ENCODE measurements at regions not wholly inside any gene's neighbourhood (a gene's known extent, or its start where the extent isn't known, plus 50 kb on each side); places are given as distances from the start of the nearest gene placed in this dataset.
A peak's percentile ranks its signal among the peaks of the same experiment; 100 is the strongest.

DNA sequence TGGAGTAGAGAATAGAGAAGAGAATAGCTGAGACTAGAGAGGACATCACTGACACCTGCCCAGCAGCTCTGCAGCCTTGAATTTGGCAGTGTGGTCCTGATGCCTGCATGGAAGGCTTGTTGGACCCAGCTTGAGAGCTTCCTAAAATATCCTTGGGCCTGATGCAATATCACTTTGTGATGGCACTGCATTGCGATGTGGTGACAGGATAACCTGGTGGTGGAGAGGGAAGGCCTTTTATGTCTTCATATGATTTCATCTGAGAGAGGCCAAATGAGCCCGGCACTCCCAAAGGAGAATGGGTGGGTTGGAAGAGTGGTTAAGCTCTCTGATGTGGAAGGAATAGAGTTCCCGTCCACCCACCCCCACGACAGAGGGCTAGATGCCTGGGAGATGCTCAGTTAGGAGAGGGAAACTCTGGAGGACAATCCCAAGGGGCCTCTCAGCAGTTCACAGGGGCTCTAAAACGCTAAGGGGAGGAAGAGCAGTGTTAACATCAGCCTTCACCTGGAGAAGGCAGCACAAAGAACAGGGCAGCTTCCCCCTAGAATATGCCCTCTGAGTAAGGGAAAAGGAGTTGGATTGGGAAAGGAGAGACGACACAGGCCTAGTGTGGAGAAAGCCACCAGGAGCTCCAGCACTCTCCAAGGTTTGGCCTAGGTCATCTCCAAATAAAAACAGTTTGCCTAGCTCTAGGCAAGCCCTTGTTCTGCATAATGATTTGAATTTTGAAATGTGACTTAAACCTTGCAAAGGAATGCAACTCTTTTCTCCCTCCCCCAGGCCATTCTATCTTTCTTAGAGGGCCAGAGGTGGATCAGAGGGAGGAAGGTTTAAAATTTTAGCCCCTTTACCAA is 99.8 kb upstream of the SSBP2 start:
- H3K4me2 ChIP-seq (replicated peaks; ENCODE audit: low read depth, low read length, poor library complexity, severe bottlenecking), result peak overlapping the region; percentile 87
- CTCF ChIA-PET, result interaction anchor here (1.0 to 5.3 kb wide), 6 partner anchors 11 to 375 kb away, joined by 3 to 52 read pairs (median 5); partner anchors contain the start of gene SSBP2
- no peaks in the 10 kb centered on the region for H3K79me2 ChIP-seq (ENCODE audit: control insufficient read depth, insufficient read depth, low read length)

More for the DNA sequence above, 99.8 kb upstream of the SSBP2 start:
- H2AFZ ChIP-seq (ENCODE audit: insufficient read depth, low read depth, low read length, poor library complexity, severe bottlenecking), result peak overlapping the region; percentile 77
- Mint-ChIP-seq H3K4me3 (peak overlapping the region; percentile 99), H3K27ac (peak overlapping the region; percentile 75), H3K27me3 (no peaks in the 10 kb centered on the region), H3K4me1 (peaks cover 33% of the 10 kb centered on the region), H3K9me3 (ENCODE audit: insufficient read depth) (no peaks in the 10 kb centered on the region)
- H3K4me3 ChIP-seq (ENCODE audit: control extremely low read depth in 1 of 5, extremely low read depth in 1 of 5, insufficient read depth in 1 of 5, low read depth in 2 of 5, low read length in 4 of 5), result peak overlapping the region in 3 of 5 experiments; percentile 57 to 75 (median 71)
- peaks cover 17 to 24% of the 10 kb centered on the region in 2 donors for H3K4me1 ChIP-seq (ENCODE audit: control insufficient read depth in 2 of 2, insufficient read depth in 2 of 2, low read length in 2 of 2)
- H3K9me3 ChIP-seq (ENCODE audit: control extremely low read depth in 1 of 3, control insufficient read depth in 2 of 3, insufficient read depth in 1 of 3, low read length in 2 of 3), result no peaks in the 10 kb centered on the region
- no peaks in the 10 kb centered on the region for H3K36me3 ChIP-seq (replicated peaks in 1 of 2; ENCODE audit: control extremely low read depth in 1 of 2, control insufficient read depth in 1 of 2, extremely low read depth in 1 of 2, insufficient read depth in 2 of 2, low read length in 1 of 2)
- no peak overlapping the region for H3K27ac ChIP-seq (ENCODE audit: low read length in 2 of 2)
- DNase-seq, result no peak
- no peak for ATAC-seq (ENCODE audit: low read depth)
- POLR2A ChIA-PET, result interaction anchor here (1.2 to 4.1 kb wide), 4 partner anchors 100 to 344 kb away, joined by 3 to 81 read pairs (median 6); partner anchors contain the start of genes ATG10 and SSBP2
- 71% methylated on average over 1 of the region's 6 CpGs for WGBS (ENCODE audit: insufficient coverage)
- intact Hi-C loops (cut with micrococcal nuclease), result loop anchor here (1.0 to 10.0 kb wide), 6 partner anchors 57 to 424 kb away; partner anchors contain the start of genes RPS23 and SSBP2
- TF ChIP-seq, protein P1, sequence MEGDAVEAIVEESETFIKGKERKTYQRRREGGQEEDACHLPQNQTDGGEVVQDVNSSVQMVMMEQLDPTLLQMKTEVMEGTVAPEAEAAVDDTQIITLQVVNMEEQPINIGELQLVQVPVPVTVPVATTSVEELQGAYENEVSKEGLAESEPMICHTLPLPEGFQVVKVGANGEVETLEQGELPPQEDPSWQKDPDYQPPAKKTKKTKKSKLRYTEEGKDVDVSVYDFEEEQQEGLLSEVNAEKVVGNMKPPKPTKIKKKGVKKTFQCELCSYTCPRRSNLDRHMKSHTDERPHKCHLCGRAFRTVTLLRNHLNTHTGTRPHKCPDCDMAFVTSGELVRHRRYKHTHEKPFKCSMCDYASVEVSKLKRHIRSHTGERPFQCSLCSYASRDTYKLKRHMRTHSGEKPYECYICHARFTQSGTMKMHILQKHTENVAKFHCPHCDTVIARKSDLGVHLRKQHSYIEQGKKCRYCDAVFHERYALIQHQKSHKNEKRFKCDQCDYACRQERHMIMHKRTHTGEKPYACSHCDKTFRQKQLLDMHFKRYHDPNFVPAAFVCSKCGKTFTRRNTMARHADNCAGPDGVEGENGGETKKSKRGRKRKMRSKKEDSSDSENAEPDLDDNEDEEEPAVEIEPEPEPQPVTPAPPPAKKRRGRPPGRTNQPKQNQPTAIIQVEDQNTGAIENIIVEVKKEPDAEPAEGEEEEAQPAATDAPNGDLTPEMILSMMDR (IDR thresholded peaks at IDR 0.05), result no peak
- TF ChIP-seq EZH2 (IDR thresholded peaks at IDR 0.05; ENCODE audit: borderline replicate concordance, insufficient read depth, low read depth, low read length, poor library complexity, severe bottlenecking), result no peak
- peak overlapping the region; percentile 73 for H3K9ac ChIP-seq (ENCODE audit: low read length)
- no peaks in the 10 kb centered on the region for H3K27me3 ChIP-seq (replicated peaks in 1 of 4; ENCODE audit: control extremely low read depth in 1 of 4, control insufficient read depth in 3 of 4, insufficient read depth in 4 of 4, low read length in 3 of 4)
- H4K20me1 ChIP-seq (ENCODE audit: control insufficient read depth, insufficient read depth, low read length, poor library complexity, severe bottlenecking), result no peaks in the 10 kb centered on the region

All from B cell (primary cell).